DOHH2 (cell line): ENCODE measurements at regions not wholly inside any gene's neighbourhood (a gene's known extent, or its start where the extent isn't known, plus 50 kb on each side); places are given as distances from the start of the nearest gene placed in this dataset.

ENCODE experiments used
- EZH2phosphoT487 ChIP-seq: fragments of 200-600 bp; sonication (generic); IDR thresholded peaks from 2 replicates; pipeline ENCODE4 v1.6.1; 2017; ENCODE audit warnings: borderline replicate concordance, mild to moderate bottlenecking, antibody characterized with exemption, low read length, moderate library complexity, mixed read lengths
- TF ChIP-seq, protein P1 (sequence below): fragments of 200-600 bp; sonication (generic); IDR thresholded peaks from one replicate; pipeline ENCODE4 v1.5.1; 2014; ENCODE audit warnings: antibody characterized with exemption, mild to moderate bottlenecking, low read depth, low read length; ENCODE audit not compliant: poor library complexity, severe bottlenecking

DNA sequence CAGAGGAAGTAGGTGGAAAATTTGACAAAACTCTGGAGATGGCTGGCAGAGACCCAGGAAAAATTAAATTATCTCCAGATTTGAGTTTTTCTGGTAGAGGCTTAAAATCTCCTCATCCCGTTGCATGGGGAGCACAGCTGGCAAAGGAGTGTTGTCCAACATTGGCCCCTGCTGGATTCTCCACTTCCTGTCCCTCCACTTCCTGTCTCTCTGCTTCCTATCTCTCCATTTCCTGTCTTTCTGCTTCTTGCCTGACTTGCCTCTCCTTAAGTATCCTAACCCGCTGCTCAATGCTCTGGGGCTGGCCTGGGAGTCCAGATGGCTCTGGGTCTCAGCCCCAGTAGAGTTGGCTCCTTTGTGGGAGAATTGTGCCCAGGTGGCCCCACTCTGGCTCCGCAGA is 65.8 kb upstream of the EMX2 start:
- TF ChIP-seq, protein P1, sequence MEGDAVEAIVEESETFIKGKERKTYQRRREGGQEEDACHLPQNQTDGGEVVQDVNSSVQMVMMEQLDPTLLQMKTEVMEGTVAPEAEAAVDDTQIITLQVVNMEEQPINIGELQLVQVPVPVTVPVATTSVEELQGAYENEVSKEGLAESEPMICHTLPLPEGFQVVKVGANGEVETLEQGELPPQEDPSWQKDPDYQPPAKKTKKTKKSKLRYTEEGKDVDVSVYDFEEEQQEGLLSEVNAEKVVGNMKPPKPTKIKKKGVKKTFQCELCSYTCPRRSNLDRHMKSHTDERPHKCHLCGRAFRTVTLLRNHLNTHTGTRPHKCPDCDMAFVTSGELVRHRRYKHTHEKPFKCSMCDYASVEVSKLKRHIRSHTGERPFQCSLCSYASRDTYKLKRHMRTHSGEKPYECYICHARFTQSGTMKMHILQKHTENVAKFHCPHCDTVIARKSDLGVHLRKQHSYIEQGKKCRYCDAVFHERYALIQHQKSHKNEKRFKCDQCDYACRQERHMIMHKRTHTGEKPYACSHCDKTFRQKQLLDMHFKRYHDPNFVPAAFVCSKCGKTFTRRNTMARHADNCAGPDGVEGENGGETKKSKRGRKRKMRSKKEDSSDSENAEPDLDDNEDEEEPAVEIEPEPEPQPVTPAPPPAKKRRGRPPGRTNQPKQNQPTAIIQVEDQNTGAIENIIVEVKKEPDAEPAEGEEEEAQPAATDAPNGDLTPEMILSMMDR, result no peak
- TF ChIP-seq EZH2phosphoT487, result no peak
